Breast epithelium (tissue), 4 donors: ENCODE measurements at regions not wholly inside any gene's neighbourhood (a gene's known extent, or its start where the extent isn't known, plus 50 kb on each side); places are given as distances from the start of the nearest gene placed in this dataset.

Experiments used
- DNase-seq, 2 donors: peaks; one replicate each; pipeline ENCODE4 v3.0.0-alpha.2; 2019; ENCODE audit warnings: low spot score in 2 of 2
- H3K27ac ChIP-seq, 2 donors: fragments of 200-600 bp; sonication (generic) in 1 of 2; one replicate each; pipeline ENCODE4 v1.5.1; 2016 to 2019; ENCODE audit warnings: mild to moderate bottlenecking in 1 of 2
- H3K27me3 ChIP-seq, 2 donors: fragments of 200-600 bp; sonication (generic) in 1 of 2; one replicate each; pipeline versions ENCODE4 v1.5.1 to v1.6.0; 2017 to 2019; ENCODE audit warnings: control low read depth in 1 of 2, mild to moderate bottlenecking in 1 of 2
- H3K36me3 ChIP-seq: fragments of 200-600 bp; one replicate; pipeline ENCODE4 v1.5.1; 2019
- H3K4me1 ChIP-seq, 2 donors: fragments of 200-600 bp; sonication (generic); one replicate each; pipeline ENCODE4 v1.5.1; 2016 to 2019; ENCODE audit warnings: control low read depth in 1 of 2
- H3K4me3 ChIP-seq, 3 donors: fragments of 200-600 bp; sonication (generic); 1 replicate in 2 of 3; 2 replicates in 1 of 3; pipeline ENCODE4 v1.5.1; 2016 to 2019; ENCODE audit warnings: mild to moderate bottlenecking in 3 of 3, moderate library complexity in 2 of 3
- H3K9me3 ChIP-seq, 2 donors: fragments of 200-600 bp; sonication (generic) in 1 of 2; one replicate each; pipeline ENCODE4 v1.5.1; 2016 to 2019; ENCODE audit warnings: control low read depth in 1 of 2
- POLR2A ChIP-seq: fragments of 450-650 bp; IDR thresholded peaks from one replicate; pipeline ENCODE4 v1.6.1; 2016; ENCODE audit warnings: antibody characterized with exemption, mild to moderate bottlenecking, moderate library complexity
- POLR2AphosphoS5 ChIP-seq, 3 donors: sonication (generic); formaldehyde crosslinking; IDR thresholded peaks; one replicate each; pipeline ENCODE4 v1.6.1; 2017; ENCODE audit warnings: antibody characterized with exemption in 3 of 3
- intact Hi-C: fragments of 100-400 bp; cut with DNase I; formaldehyde crosslinking; loops from one replicate; pipeline ENCODE4 v1.15.1; 2023; ENCODE audit warnings: low total_unique reads
- TF ChIP-seq, protein P1 (sequence below), 3 donors: fragments of 450-650 bp; IDR thresholded peaks; one replicate each; pipeline ENCODE4 v1.5.1; 2016 to 2017; ENCODE audit warnings: antibody characterized with exemption in 3 of 3, mild to moderate bottlenecking in 3 of 3, moderate library complexity in 3 of 3

DNA sequence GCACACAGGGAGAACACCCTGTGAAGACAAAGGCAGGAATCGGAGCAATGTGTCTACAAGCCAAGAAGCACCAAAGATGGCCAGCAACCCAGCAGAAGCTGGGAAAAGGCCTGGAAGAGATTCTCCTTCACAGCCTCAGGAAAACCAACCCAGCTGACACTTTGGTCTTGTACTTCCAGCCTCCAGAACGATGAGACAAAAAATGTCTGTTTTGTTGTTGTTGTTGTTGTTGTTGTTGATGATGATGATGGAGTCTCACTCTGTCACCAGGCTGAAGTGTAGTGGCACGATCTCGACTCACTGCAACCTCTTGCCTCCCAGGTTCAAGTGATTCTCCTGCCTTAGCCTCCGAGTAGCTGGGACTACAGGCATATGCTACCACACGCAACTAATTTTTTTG lies 157.3 kb downstream of the ETS2 start:
- Histone ChIP-seq H3K9me3 (no peaks in the 10 kb centered on the region), H3K27me3 (no peaks in the 10 kb centered on the region), H3K4me1 (no peaks in the 10 kb centered on the region), H3K27ac (no peak overlapping the region), H3K36me3 (no peaks in the 10 kb centered on the region), H3K4me3 (no peak overlapping the region)
- TF ChIP-seq POLR2A (no peak), POLR2AphosphoS5 (IDR thresholded peaks at IDR 0.05) (no peak)
- TF ChIP-seq, protein P1, sequence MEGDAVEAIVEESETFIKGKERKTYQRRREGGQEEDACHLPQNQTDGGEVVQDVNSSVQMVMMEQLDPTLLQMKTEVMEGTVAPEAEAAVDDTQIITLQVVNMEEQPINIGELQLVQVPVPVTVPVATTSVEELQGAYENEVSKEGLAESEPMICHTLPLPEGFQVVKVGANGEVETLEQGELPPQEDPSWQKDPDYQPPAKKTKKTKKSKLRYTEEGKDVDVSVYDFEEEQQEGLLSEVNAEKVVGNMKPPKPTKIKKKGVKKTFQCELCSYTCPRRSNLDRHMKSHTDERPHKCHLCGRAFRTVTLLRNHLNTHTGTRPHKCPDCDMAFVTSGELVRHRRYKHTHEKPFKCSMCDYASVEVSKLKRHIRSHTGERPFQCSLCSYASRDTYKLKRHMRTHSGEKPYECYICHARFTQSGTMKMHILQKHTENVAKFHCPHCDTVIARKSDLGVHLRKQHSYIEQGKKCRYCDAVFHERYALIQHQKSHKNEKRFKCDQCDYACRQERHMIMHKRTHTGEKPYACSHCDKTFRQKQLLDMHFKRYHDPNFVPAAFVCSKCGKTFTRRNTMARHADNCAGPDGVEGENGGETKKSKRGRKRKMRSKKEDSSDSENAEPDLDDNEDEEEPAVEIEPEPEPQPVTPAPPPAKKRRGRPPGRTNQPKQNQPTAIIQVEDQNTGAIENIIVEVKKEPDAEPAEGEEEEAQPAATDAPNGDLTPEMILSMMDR (IDR thresholded peaks at IDR 0.05), result no peak
- intact Hi-C loops, result no loop called here
- no peak for DNase-seq

GRCh38 chr21:38960251-38960650 lies 154.5 kb downstream of the ETS2 start:
- DNase-seq, result no peak
- Histone ChIP-seq H3K36me3 (no peaks in the 10 kb centered on the region), H3K27ac (no peak overlapping the region), H3K27me3 (no peaks in the 10 kb centered on the region), H3K4me1 (no peaks in the 10 kb centered on the region), H3K9me3 (no peaks in the 10 kb centered on the region), H3K4me3 (no peak overlapping the region)
- TF ChIP-seq, protein P1 (IDR thresholded peaks at IDR 0.05), result no peak
- no peak for TF ChIP-seq POLR2A
- no peak for TF ChIP-seq POLR2AphosphoS5 (IDR thresholded peaks at IDR 0.05)
- intact Hi-C loops, result no loop called here

DNA sequence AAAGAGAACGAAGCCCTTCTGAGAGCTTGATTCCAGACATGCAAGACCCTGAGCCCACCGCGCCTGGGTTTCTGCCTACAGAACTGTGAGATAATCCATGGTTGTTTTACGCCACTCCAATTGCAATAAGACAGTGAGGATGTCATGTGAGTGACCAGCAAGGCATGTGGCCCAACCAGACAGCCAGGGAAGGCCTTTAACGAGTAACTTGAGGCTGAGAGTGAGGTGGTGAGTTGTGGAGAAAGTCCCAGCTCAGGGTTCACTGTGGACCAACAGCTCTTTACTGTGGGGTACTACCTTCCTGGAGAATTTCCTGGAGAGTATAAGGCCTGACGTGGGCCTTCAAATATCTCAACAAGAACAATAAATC lies 153.9 kb downstream of the ETS2 start:
- Histone ChIP-seq H3K36me3 (no peaks in the 10 kb centered on the region), H3K4me1 (no peaks in the 10 kb centered on the region), H3K27ac (peak overlapping the region; percentile 62 to 85), H3K9me3 (no peaks in the 10 kb centered on the region), H3K4me3 (no peak overlapping the region), H3K27me3 (no peaks in the 10 kb centered on the region)
- TF ChIP-seq, protein P1 (IDR thresholded peaks at IDR 0.05), result no peak
- TF ChIP-seq POLR2A (no peak), POLR2AphosphoS5 (IDR thresholded peaks at IDR 0.05) (no peak)
- DNase-seq, result no peak
- intact Hi-C loops, result no loop called here

- H3K9me3 ChIP-seq, result no peaks in the 10 kb centered on the region
- no peaks in the 10 kb centered on the region for H3K27me3 ChIP-seq
- no peak overlapping the region for H3K4me3 ChIP-seq
- intact Hi-C loops, result no loop called here
- H3K36me3 ChIP-seq, result no peaks in the 10 kb centered on the region
- H3K4me1 ChIP-seq, result no peaks in the 10 kb centered on the region
- no peak for DNase-seq
- TF ChIP-seq POLR2AphosphoS5 (IDR thresholded peaks at IDR 0.05) (peak; percentile 38 to 58 (median 55)), POLR2A (no peak)
- TF ChIP-seq, protein P1 (IDR thresholded peaks at IDR 0.05), result no peak
- H3K27ac ChIP-seq, result peak overlapping the region; percentile 62 to 85
These were observed 153.4 kb downstream of the ETS2 start for GRCh38 chr21:38958940-38959691.

- TF ChIP-seq POLR2A, result no peak
- TF ChIP-seq, protein P1 (IDR thresholded peaks at IDR 0.05), result no peak
- no peak for TF ChIP-seq POLR2AphosphoS5 (IDR thresholded peaks at IDR 0.05)
- Histone ChIP-seq H3K9me3 (no peaks in the 10 kb centered on the region), H3K27me3 (no peaks in the 10 kb centered on the region), H3K36me3 (no peaks in the 10 kb centered on the region), H3K4me1 (no peaks in the 10 kb centered on the region), H3K4me3 (no peak overlapping the region), H3K27ac (peak overlapping the region in 1 of 2 donors; percentile 29)
- intact Hi-C loops, result no loop called here
- no peak for DNase-seq
These were observed 152.6 kb downstream of the ETS2 start for GRCh38 chr21:38958323-38958705.
